ENCODE measurements at regions not wholly inside any gene's neighbourhood (a gene's known extent, or its start where the extent isn't known, plus 50 kb on each side); places are given as distances from the start of the nearest gene placed in this dataset.

DNA sequence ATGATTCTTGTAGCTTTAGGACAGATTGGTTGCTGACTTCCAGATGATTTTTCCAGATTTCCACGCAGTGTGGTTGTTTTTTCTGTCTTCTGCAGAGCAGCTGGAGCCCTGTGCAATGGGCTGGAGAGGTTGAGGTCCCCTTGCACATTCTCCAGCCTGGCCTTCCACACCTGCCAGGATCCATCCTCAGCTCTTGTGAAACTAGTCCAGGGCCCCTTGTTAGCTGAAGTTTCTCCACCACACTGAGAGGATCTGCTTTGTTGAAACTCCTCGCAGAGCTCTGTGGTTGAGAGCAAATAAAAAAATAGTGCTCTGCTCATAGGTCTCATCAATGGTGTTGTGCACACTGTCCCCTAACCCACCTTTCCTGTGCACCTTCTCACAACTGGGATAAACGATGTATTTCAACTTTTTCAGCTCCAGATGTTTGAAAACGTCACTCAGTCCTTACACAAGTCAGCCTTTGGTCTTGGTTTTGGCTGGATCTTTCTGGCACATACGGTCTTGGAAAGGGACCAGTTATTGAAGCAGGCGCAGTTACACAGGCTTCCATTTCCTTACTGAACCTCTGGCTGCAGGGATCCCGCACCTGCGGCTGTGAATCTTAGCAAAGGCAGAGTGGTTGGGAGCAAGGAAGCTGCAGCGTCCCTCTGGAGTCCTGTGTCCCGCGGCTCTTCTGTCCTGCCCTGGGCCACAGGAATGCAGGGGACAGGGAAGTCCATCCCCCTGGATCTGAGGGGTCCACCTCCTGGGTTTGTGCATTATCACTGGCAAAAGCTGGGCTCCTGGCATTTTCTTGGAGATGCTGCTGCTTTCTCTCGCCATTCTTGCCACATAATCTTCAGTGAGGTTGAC is 272.0 kb upstream of the DSEL start:
- TF ChIP-seq, protein P1, sequence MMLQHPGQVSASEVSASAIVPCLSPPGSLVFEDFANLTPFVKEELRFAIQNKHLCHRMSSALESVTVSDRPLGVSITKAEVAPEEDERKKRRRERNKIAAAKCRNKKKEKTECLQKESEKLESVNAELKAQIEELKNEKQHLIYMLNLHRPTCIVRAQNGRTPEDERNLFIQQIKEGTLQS (IDR thresholded peaks at IDR 0.05; ENCODE audit: insufficient read depth, low read depth, low read length): no peak
- TF ChIP-seq POLR2AphosphoS5 (IDR thresholded peaks at IDR 0.05; ENCODE audit: low read depth, low read length) (no peak), EP300 (IDR thresholded peaks at IDR 0.05; ENCODE audit: borderline replicate concordance in 1 of 2, low read depth in 2 of 2, low read length in 2 of 2) (no peak), POLR2A (IDR thresholded peaks at IDR 0.05; ENCODE audit: control extremely low read depth in 1 of 2, low read depth in 2 of 2, low read length in 2 of 2) (no peak), CEBPB (IDR thresholded peaks at IDR 0.05; ENCODE audit: low read depth, low read length) (no peak), CHD1 (IDR thresholded peaks at IDR 0.05; ENCODE audit: low read depth, low read length) (no peak), SUZ12 (IDR thresholded peaks at IDR 0.05; ENCODE audit: low read length) (no peak), SIN3A (conservative IDR thresholded peaks at IDR 0.05 in 1 of 2, IDR thresholded peaks at IDR 0.05 in 1 of 2; ENCODE audit: low read depth in 1 of 2, low read length in 2 of 2) (no peak), RAD21 (IDR thresholded peaks at IDR 0.05 in 1 of 2, conservative IDR thresholded peaks at IDR 0.05 in 1 of 2; ENCODE audit: low read depth in 2 of 2, low read length in 2 of 2) (no peak), SIRT6 (IDR thresholded peaks at IDR 0.05; ENCODE audit: low read length) (no peak), TEAD4 (IDR thresholded peaks at IDR 0.05; ENCODE audit: low read depth, low read length) (no peak)
- TF ChIP-seq, protein P2, sequence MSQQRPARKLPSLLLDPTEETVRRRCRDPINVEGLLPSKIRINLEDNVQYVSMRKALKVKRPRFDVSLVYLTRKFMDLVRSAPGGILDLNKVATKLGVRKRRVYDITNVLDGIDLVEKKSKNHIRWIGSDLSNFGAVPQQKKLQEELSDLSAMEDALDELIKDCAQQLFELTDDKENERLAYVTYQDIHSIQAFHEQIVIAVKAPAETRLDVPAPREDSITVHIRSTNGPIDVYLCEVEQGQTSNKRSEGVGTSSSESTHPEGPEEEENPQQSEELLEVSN (IDR thresholded peaks at IDR 0.05): no peak
- TF ChIP-seq, protein P3, sequence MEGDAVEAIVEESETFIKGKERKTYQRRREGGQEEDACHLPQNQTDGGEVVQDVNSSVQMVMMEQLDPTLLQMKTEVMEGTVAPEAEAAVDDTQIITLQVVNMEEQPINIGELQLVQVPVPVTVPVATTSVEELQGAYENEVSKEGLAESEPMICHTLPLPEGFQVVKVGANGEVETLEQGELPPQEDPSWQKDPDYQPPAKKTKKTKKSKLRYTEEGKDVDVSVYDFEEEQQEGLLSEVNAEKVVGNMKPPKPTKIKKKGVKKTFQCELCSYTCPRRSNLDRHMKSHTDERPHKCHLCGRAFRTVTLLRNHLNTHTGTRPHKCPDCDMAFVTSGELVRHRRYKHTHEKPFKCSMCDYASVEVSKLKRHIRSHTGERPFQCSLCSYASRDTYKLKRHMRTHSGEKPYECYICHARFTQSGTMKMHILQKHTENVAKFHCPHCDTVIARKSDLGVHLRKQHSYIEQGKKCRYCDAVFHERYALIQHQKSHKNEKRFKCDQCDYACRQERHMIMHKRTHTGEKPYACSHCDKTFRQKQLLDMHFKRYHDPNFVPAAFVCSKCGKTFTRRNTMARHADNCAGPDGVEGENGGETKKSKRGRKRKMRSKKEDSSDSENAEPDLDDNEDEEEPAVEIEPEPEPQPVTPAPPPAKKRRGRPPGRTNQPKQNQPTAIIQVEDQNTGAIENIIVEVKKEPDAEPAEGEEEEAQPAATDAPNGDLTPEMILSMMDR (IDR thresholded peaks at IDR 0.05; ENCODE audit: control extremely low read depth in 1 of 3, insufficient read depth in 1 of 3, low read depth in 1 of 3, low read length in 3 of 3): no peak
- TF ChIP-seq, protein P4, sequence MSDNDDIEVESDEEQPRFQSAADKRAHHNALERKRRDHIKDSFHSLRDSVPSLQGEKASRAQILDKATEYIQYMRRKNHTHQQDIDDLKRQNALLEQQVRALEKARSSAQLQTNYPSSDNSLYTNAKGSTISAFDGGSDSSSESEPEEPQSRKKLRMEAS (IDR thresholded peaks at IDR 0.05): no peak
